ENCODE measurements at regions not wholly inside any gene's neighbourhood (a gene's known extent, or its start where the extent isn't known, plus 50 kb on each side); places are given as distances from the start of the nearest gene placed in this dataset.

- TF ChIP-seq NFIC (IDR thresholded peaks at IDR 0.05; ENCODE audit: low read length) (no peak), PHF5A (CRISPR knock-in tag; IDR thresholded peaks at IDR 0.05; ENCODE audit: low read depth, unreplicated experiment) (no peak), JDP2 (CRISPR knock-in tag; IDR thresholded peaks at IDR 0.05; ENCODE audit: borderline replicate concordance) (no peak), SAP130 (CRISPR knock-in tag; IDR thresholded peaks at IDR 0.05; ENCODE audit: low read depth) (no peak), ZNF574 (CRISPR knock-in tag; IDR thresholded peaks at IDR 0.05) (no peak), MNT (IDR thresholded peaks at IDR 0.05) (no peak)
- Histone ChIP-seq H4K20me1 (ENCODE audit: insufficient read depth, low read length) (no peaks in the 10 kb centered on the region), H2AFZ (ENCODE audit: low read length) (no peak overlapping the region), H3K4me2 (ENCODE audit: low read depth, low read length) (no peak overlapping the region), H3K9me3 (ENCODE audit: low read length) (peaks cover 68% of the 10 kb centered on the region), H3K36me3 (replicated peaks in 1 of 2; ENCODE audit: control insufficient read depth in 1 of 2, insufficient read depth in 2 of 2, low read length in 2 of 2) (no peaks in the 10 kb centered on the region), H3K4me1 (ENCODE audit: insufficient read depth, low read length) (no peaks in the 10 kb centered on the region), H3K79me2 (ENCODE audit: insufficient read depth, low read length) (no peaks in the 10 kb centered on the region), H3K27ac (ENCODE audit: extremely low read length, insufficient read depth, low read length) (no peak overlapping the region), H3K4me3 (replicated peaks in 1 of 3; ENCODE audit: insufficient read depth in 1 of 3, low read depth in 2 of 3, low read length in 3 of 3) (no peak overlapping the region), H3K27me3 (ENCODE audit: control insufficient read depth in 1 of 2, insufficient read depth in 2 of 2, low read length in 2 of 2) (no peaks in the 10 kb centered on the region), H3K9ac (ENCODE audit: insufficient read depth, low read depth, low read length) (no peak overlapping the region)
- intact Hi-C loops (cut with micrococcal nuclease; ENCODE audit: unreplicated experiment) = no loop called here
- WGBS (ENCODE audit: low lambda C conversion rate) = 5% methylated on average over 5 of the region's 5 CpGs
- no TSS peak for BruUV-seq (replicated peaks)
- ATAC-seq (no peak), DNase-seq (ENCODE audit: low spot score) (no peak), FAIRE-seq (no peak)
- CTCF ChIA-PET (ENCODE audit: low intra/inter-chr PET ratio, low total read pairs) = no interaction called here
- POLR2A ChIA-PET = no interaction called here
- in situ Hi-C loops (cut with HindIII; ENCODE audit: extremely low pct_ligation_motif_present, low pct_unique_long_range_greater_than_20kb) = no loop called here
These were observed 991.6 kb downstream of the BCL11B start for GRCh38 chr14:98280436-98280835.

All from HepG2 (cell line).